ENCODE measurements at regions not wholly inside any gene's neighbourhood (a gene's known extent, or its start where the extent isn't known, plus 50 kb on each side); places are given as distances from the start of the nearest gene placed in this dataset.

DNA sequence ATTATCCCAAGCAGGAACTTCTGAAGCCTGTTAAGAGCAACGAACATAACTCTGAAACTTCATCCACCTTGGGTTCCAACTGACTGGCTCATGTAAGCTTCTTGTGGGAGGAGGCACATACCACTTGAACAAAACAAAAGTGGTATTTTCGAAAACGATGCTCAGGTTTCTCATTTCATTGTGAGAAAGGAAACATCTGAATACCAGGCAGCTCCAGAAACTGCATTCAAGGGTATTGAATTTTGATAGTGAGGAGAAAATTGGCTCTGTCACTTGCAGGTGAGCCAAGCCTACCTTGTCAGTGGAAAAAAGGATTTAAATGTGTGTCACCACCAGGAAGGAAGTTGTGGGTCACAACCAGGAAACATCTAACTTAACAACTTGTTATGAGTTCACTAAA is 218.1 kb upstream of the SATB1 start:
- TF ChIP-seq, protein P1, sequence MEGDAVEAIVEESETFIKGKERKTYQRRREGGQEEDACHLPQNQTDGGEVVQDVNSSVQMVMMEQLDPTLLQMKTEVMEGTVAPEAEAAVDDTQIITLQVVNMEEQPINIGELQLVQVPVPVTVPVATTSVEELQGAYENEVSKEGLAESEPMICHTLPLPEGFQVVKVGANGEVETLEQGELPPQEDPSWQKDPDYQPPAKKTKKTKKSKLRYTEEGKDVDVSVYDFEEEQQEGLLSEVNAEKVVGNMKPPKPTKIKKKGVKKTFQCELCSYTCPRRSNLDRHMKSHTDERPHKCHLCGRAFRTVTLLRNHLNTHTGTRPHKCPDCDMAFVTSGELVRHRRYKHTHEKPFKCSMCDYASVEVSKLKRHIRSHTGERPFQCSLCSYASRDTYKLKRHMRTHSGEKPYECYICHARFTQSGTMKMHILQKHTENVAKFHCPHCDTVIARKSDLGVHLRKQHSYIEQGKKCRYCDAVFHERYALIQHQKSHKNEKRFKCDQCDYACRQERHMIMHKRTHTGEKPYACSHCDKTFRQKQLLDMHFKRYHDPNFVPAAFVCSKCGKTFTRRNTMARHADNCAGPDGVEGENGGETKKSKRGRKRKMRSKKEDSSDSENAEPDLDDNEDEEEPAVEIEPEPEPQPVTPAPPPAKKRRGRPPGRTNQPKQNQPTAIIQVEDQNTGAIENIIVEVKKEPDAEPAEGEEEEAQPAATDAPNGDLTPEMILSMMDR (IDR thresholded peaks at IDR 0.05), result no peak
- no peak for TF ChIP-seq ZFX (IDR thresholded peaks at IDR 0.05; ENCODE audit: borderline replicate concordance)
